ENCODE measurements at regions not wholly inside any gene's neighbourhood (a gene's known extent, or its start where the extent isn't known, plus 50 kb on each side); places are given as distances from the start of the nearest gene placed in this dataset.

GRCh38 chr3:117979466-117979865, 1055.2 kb downstream of the IGSF11 start:
- TF ChIP-seq CTCF (IDR thresholded peaks at IDR 0.05; ENCODE audit: low read length) (no peak), EZH2 (optimal IDR thresholded peaks at IDR 0.05; ENCODE audit: low read depth, low read length) (no peak), EZH2phosphoT487 (IDR thresholded peaks at IDR 0.05; ENCODE audit: low read length) (no peak)

All from MM.1S (cell line).